ENCODE measurements at regions not wholly inside any gene's neighbourhood (a gene's known extent, or its start where the extent isn't known, plus 50 kb on each side); places are given as distances from the start of the nearest gene placed in this dataset.

- FAIRE-seq: no peak
Observed at GRCh38 chr2:15845737-15846405, 94.5 kb upstream of the MYCN start.

DNA sequence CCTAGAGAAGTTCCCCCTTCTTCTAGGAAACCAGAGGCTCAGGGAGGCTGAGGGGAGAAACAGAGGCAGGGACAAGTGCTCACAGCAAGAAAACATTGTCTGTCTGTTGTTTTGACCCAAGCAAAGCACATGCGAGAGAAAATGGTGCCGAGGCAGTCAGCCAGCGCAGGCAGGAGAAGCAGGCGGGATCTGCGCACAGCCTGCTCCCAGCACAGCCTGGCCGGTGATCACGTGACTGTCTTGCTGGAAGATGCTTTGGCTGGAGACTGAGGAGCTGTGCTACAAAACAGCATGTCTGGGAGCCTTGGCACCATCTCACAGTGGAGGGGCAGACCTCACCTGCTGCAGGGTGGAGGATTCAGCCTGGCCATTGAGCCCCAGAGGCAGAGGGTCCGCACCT, 93.7 kb upstream of the MYCN start:
- no peak for FAIRE-seq

DNA sequence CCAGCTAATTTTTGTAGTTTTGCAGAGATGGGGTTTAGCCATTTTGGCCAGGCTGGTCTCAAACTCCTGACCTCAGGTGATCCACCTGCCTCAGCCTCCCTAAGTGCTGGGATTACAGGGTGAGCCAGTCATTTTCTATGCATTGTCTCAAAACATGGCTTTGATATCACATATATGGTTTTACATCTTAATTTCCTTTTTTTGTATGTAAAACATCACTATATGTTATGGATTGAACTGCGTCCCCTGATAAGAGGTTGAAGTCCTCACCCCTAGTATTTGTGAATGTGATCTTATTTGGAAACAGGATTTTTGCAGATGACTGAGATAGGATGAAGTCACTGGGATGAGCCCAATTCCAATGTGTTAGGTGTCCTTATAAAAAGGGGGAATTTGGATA, 89.8 kb upstream of the MYCN start:
- no peak for FAIRE-seq

GRCh38 chr2:15851076-15851693, 89.2 kb upstream of the MYCN start:
- FAIRE-seq: no peak

GRCh38 chr2:15852811-15853210, 87.5 kb upstream of the MYCN start:
- FAIRE-seq: no peak

GRCh38 chr2:15853903-15854302, 86.4 kb upstream of the MYCN start:
- no peak for FAIRE-seq

DNA sequence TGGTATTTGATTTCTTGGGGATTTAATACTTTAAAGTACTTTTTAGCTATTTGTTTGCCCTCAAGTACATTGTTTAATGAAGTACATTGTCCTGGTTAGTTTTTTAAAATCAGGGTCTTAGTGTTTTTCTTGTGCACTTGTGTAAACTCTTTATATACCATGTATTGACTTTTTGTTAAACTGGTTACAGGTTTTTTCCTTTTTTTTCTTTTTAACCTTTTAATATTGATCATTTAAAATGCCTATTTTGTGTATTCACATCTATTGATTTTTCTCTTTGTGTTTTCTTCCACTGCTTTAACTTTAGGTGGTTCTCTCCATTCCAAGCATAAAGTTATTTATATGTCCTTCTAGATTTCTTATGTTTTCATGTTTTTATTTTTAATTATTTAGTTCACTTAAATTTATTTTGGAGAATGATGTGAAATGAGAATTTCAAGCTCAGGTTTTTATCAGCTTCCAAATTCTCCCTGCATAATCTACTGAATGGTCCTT, 84.5 kb upstream of the MYCN start:
- FAIRE-seq: peak; percentile 40

- FAIRE-seq: no peak
Observed at GRCh38 chr2:15856318-15856717, 84.0 kb upstream of the MYCN start.

DNA sequence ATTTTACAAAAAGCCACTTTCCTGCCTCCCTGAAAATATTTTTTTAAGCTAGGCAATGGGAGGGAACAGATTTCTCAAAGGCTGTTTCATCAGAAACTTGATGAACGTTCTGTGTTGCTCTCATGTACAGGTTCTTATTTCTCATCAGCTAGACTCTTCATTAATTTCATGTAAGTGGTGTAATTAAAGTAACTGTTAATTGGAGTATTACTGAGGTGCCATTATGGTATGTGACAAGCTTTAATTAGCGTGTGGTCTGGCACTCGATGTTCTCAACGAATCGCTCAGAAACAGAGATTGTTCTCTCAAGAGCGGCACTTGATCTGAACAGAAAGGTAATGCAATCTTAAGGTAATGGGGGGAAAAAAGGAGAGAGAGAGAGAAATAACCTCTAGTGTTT, 81.9 kb upstream of the MYCN start:
- FAIRE-seq: no peak

DNA sequence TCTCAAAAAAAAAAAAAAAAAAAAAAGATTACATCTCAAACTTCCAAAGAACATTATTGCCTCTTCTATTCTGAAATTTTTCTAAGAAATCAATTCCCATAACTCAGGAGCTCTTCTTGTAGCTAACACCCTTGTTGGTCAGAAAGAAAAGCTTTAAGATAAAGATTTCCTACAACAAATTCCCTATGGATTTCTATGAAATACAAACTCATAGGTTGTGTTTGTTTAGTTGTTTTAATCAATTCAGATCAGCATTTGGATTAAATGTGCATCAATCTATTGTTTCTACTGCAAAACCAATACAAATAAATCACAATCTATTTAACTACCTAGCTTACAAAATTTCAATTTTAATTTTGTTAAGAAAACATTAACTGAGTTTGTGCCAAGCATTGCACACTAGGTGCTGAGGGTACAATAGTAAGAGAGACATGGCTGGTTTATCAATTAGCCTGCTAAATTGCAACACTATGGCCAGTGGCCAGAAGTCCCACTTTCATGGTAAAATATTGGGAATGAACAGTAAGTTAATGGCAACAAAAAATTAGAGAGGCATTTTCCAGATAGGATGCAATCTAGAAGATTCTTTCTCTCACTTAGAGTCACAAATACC, 80.2 kb upstream of the MYCN start:
- no peak for FAIRE-seq

DNA sequence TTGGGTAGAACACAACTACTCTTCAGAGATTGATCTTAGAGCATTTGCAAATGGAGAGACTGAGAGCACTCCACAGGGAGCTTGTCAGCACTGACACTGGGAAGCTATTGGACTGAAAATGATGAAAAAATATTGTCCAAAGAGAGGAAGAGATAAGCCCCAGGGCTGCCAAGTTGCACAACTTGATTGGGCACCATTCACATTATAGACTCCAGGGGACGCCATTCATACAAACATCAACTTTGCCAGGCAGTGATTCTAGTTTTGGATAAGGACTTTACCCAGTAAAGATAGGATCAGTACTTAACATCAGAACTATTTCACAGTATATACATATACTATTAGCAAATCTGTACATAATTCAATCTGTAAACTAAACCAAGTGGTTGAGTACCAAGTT, 79.6 kb upstream of the MYCN start:
- no peak for FAIRE-seq

DNA sequence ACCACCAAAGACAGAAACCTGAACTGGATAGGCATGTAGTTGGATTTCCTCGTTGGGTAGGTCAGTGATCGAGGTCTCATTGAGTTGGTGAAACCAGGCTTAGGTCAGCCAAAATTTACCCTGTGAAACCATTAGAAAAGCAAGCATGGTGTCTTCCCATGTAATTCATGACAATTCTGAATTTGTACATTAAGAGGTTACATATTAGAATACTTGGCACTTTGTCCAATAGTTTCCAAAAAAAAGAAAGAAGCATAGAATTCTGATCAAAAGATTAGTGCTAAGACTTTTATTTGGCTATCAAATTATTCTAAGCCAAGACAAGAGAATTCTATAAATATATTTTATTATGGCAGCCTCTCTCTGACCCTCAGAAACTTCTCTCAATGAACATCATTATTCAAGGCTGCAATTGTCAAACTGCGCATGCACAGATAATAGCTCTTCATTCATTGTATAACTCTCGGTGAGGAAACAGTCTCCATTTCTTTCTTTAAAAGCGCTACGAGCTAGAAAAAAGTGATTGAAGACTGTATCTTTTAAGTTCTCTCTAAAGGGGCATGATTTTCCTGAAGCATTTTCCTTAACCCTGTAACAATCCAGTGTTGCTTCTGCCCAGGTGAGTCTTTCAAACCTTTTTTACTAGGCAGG, 79.1 kb upstream of the MYCN start:
- no peak for FAIRE-seq

DNA sequence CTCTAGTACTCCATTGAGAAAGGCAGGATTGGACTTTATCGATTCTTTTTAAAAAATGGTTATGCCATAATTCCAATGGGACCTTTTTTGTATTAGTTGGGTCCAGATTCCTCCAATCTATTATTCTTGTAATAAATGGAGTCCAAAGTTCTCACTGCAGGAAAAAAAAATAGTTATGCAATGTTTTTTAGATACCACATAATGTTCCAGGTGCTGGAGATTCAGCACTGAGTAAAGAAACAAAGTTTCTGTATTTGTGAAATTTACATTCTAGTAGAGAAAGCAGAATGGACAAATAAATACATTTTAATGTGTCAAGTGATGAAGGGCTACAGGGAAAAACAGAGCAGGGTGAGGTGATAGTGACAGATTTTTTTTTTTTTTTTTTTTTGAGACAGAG, 78.5 kb upstream of the MYCN start:
- no peak for FAIRE-seq

GRCh38 chr2:15863089-15863488, 77.3 kb upstream of the MYCN start:
- FAIRE-seq: no peak

DNA sequence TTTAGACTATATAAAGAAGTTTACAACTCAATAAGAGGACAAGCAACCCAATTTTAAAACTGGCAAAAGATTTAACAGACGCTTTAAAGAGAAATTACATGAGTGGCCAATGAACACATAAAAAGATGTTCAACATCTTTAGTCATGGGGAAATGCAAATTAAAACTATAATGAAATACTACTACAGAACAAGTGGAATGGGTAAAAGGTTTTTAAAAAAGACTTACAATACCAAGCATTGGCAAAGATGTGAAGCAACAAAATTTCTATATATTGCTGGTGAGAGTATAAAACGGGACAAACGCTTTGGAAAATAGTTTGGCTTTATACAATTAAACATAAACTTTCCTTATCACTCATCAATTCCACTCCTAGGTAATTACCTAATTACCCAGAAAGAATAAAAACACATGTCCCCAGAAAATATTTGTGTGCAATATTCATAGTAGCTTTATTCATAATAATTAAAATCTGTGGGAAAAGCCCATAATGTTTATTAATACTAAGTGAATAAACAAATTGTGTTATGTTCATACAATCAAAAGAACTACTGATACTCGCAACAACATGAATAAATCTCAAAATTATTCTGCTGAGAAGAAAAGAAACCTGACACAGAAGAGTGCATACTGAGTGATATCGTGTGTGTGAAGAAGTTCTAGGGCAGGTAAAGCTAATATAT, 76.7 kb upstream of the MYCN start:
- no peak for FAIRE-seq

GRCh38 chr2:15864176-15864769, 76.1 kb upstream of the MYCN start:
- FAIRE-seq: no peak

GRCh38 chr2:15865923-15866322, 74.4 kb upstream of the MYCN start:
- no peak for FAIRE-seq

GRCh38 chr2:15866563-15867193, 73.7 kb upstream of the MYCN start:
- FAIRE-seq: no peak

DNA sequence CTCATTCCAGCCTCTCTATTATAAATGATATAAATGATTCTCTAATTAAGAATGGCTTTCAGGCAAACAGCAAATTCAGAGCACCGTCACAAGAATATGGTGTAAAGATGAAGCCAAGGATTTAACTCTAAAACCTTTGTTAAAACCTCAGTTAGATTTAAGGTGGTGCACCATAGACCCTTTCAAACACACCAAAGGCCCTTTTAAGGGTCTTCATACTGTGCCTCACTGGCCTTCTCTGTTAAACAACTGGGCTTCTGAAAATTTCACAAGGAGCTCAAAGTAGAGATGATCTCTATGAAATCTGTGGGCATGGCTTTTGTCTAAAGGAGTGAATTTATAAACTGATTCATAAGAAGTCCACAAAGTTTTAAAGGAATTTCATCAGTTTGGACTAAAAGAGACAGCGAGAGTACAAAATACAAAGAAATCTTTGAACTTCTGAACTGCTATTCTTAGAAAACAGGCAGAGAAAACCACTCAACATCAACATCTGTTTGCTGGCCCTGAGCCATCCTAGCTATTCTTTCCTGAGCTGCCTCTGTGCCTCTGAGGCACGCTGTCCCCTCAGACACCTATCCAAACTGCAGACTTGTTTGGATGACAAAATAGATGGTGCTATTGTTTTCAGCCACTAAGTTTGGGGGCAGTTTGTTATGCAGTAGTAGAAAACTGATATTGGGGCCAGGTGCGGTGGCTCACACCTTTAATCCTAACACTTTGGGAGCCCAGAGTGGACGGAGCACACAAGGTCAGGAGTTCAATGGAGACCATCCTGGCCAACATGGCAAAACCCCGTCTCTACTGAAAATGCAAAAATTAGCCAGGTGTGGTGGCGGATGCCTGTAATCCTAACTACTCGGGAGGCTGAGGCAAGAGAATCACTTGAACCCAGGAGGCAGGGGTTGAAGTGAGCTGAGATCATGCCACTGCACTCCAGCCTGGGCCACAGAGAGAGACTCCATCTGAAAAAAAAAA, 72.9 kb upstream of the MYCN start:
- FAIRE-seq: no peak

DNA sequence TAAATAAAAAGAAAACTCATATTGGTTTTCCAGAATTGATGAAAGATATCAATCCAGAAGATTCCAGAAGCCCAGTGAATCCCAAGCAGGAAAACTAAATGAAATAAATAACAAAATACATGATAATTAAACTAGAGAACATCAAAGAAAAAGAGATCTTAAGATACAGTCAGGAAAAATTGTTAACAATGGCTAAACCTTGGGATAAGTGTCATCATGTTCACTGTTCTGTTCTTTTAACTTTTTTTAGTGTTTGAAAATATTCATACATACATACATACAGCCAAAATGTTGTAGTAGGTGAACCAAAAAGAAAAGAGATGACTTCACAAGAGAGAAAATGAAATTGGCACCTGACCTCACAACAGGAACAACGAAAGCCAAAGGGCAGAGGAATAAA, 72.2 kb upstream of the MYCN start:
- FAIRE-seq: no peak

DNA sequence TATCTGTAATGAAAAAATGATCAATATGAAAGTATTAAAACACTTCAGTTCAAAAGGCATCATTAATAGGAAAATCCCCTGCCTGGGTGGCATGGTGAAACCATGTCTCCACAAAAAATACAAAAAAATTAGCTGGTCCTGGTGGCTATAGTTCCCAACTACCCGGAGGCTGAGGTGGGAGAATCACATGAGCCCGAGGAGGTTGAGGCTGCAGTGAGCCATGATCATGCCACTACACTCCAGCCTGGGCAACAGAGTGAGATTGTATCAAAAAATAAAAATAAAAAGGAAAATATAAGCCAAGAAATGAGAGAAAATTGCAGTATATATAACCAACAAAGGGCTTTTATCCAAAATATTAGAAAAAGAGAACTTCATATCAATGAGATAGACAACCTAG, 71.6 kb upstream of the MYCN start:
- FAIRE-seq: no peak
